KMS-11 (cell line): ENCODE measurements at regions not wholly inside any gene's neighbourhood (a gene's known extent, or its start where the extent isn't known, plus 50 kb on each side); places are given as distances from the start of the nearest gene placed in this dataset.

ENCODE experiments used
- H2AFZ ChIP-seq: fragments of 200-600 bp; sonication (generic); 2 replicates; pipeline ENCODE4 v1.6.1; 2016; ENCODE audit warnings: antibody characterized with exemption, mixed run types, low read depth
- H3K27ac ChIP-seq: fragments of 200-600 bp; sonication (generic); 2 replicates; pipeline ENCODE4 v1.6.1; 2016; ENCODE audit warnings: mild to moderate bottlenecking, mixed run types
- H3K27me3 ChIP-seq: fragments of 200-600 bp; sonication (generic); 2 replicates; pipeline ENCODE4 v1.6.1; 2017; ENCODE audit warnings: mild to moderate bottlenecking, low read depth, mixed run types, moderate library complexity; ENCODE audit not compliant: insufficient read depth
- H3K36me3 ChIP-seq: fragments of 200-600 bp; sonication (generic); 2 replicates; pipeline ENCODE4 v1.6.1; 2017; ENCODE audit warnings: mild to moderate bottlenecking, mixed run types; ENCODE audit not compliant: insufficient read depth
- H3K4me1 ChIP-seq: fragments of 200-600 bp; sonication (generic); 2 replicates; pipeline ENCODE4 v1.6.1; 2016; ENCODE audit warnings: mild to moderate bottlenecking, low read depth, mixed run types; ENCODE audit not compliant: poor library complexity, severe bottlenecking
- H3K4me2 ChIP-seq: fragments of 200-600 bp; sonication (generic); 2 replicates; pipeline ENCODE4 v1.7.0; 2016; ENCODE audit warnings: mild to moderate bottlenecking, mixed run types
- H3K4me3 ChIP-seq: fragments of 200-600 bp; sonication (generic); IDR thresholded peaks from 2 replicates; pipeline ENCODE4 v1.6.1; 2017; ENCODE audit warnings: low read depth, low read length, mixed read lengths; ENCODE audit not compliant: insufficient read depth
- H3K79me2 ChIP-seq: fragments of 200-600 bp; sonication (generic); 2 replicates; pipeline ENCODE4 v1.6.1; 2016; ENCODE audit warnings: low read depth, mixed run types; ENCODE audit not compliant: insufficient read depth
- H3K9ac ChIP-seq: fragments of 200-600 bp; sonication (generic); 2 replicates; pipeline ENCODE4 v1.6.1; 2016; ENCODE audit warnings: mild to moderate bottlenecking, mixed run types
- H4K20me1 ChIP-seq: fragments of 200-600 bp; sonication (generic); 2 replicates; pipeline ENCODE4 v1.6.1; 2016; ENCODE audit warnings: mild to moderate bottlenecking, mixed run types; ENCODE audit not compliant: insufficient read depth
- CTCF ChIP-seq: fragments of 200-600 bp; sonication (generic); conservative IDR thresholded peaks from 2 replicates; pipeline ENCODE4 v1.6.1; 2017; ENCODE audit warnings: low read depth, mild to moderate bottlenecking, antibody characterized with exemption, low read length, moderate library complexity, mixed read lengths

DNA sequence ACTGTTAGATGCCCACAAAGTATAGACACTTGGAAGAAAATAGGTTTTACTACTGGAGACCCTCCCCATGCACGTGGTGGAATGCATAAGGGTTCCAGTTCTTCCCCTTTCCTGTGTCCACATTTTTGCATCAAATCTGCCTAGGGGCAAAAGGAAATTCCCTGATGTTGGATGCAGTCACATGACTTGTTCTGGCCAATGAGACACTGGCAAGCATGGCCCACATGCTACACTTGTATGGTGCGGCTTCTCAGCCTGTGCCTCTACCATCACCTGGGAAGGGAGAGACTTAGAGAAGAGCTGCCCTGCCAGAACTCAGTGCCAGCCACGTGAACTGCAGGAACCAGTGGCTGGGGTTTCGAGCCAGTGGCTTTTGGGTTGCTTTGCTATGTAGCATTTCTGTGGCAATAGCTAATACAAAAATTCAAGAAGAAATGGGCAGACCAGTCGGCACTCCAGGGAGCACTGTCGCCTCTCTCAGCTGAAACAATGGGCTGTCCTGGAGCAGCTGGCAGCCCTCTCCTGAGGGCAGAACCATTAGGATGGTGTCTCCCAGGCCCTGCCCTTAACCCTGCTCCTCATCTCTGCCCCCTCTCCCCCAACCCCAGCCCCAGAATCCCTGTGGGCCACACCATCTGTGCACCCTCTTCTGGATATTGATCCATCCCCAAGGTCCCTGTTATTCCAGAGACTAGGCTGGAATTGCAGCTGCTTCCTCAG is 634.0 kb downstream of the UQCRFS1 start:
- no peak overlapping the region for H3K9ac ChIP-seq
- H3K27ac ChIP-seq, result no peak overlapping the region
- no peak overlapping the region for H3K4me2 ChIP-seq
- H4K20me1 ChIP-seq, result no peaks in the 10 kb centered on the region
- H3K36me3 ChIP-seq, result no peaks in the 10 kb centered on the region
- H3K27me3 ChIP-seq, result no peaks in the 10 kb centered on the region
- TF ChIP-seq CTCF, result no peak
- no peak overlapping the region for H2AFZ ChIP-seq
- peaks cover 7% of the 10 kb centered on the region for H3K4me1 ChIP-seq
- H3K79me2 ChIP-seq, result no peaks in the 10 kb centered on the region
- H3K4me3 ChIP-seq, result no peak overlapping the region

GRCh38 chr19:28578208-28578607 is 634.7 kb downstream of the UQCRFS1 start:
- no peak overlapping the region for H3K9ac ChIP-seq
- H3K27ac ChIP-seq, result no peak overlapping the region
- no peak for TF ChIP-seq CTCF
- no peak overlapping the region for H3K4me3 ChIP-seq
- H2AFZ ChIP-seq, result no peak overlapping the region
- peaks cover 7% of the 10 kb centered on the region for H3K4me1 ChIP-seq
- no peaks in the 10 kb centered on the region for H3K79me2 ChIP-seq
- no peak overlapping the region for H3K4me2 ChIP-seq
- H3K27me3 ChIP-seq, result no peaks in the 10 kb centered on the region
- no peaks in the 10 kb centered on the region for H3K36me3 ChIP-seq
- no peaks in the 10 kb centered on the region for H4K20me1 ChIP-seq

DNA sequence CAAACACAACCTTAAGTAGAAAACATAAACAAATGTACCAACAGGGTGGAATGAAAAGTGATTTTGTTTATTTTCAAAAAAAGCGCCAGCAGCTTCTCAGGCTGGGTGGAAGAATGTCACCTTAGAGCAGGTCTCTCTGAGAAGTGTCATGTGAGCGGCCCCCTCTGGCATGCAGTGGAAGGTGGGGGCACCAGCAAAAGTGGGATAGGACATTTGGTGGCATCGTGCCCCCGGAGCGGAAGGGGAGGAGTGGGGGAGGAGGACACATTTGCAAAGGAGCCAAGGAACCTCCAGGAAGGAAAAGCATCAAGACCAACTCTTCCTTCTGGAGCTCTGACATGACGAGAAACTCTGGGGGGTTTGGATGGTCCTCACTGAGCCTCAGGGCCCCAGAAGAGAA is 635.3 kb downstream of the UQCRFS1 start:
- no peak overlapping the region for H2AFZ ChIP-seq
- no peaks in the 10 kb centered on the region for H3K79me2 ChIP-seq
- H3K9ac ChIP-seq, result no peak overlapping the region
- H3K27ac ChIP-seq, result no peak overlapping the region
- H3K36me3 ChIP-seq, result no peaks in the 10 kb centered on the region
- H4K20me1 ChIP-seq, result no peaks in the 10 kb centered on the region
- H3K4me3 ChIP-seq, result no peak overlapping the region
- TF ChIP-seq CTCF, result no peak
- no peaks in the 10 kb centered on the region for H3K27me3 ChIP-seq
- H3K4me2 ChIP-seq, result no peak overlapping the region
- H3K4me1 ChIP-seq, result peaks cover 7% of the 10 kb centered on the region

DNA sequence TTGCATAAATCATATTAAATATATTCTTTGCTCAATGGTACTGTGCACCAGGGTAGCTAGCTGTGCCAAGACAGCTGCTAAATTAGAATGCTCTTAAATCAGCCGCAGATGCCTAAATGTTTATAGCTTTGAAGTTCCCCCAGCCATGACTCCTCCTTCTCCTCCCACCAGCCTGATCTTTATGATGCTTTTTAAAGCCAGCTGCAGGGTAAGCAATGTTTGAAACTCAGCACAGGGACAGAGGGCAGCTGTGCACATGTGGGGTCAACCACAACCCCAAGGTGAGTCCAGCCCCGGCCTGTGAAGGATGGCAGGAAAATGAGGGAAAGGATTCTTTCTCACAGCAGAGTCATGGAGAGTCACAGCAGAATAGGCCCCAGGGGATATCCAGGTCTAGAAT is 635.7 kb downstream of the UQCRFS1 start:
- H3K9ac ChIP-seq, result no peak overlapping the region
- TF ChIP-seq CTCF, result no peak

More for the DNA sequence above, 635.7 kb downstream of the UQCRFS1 start:
- Histone ChIP-seq H3K4me1 (peaks cover 7% of the 10 kb centered on the region), H3K27ac (no peak overlapping the region), H2AFZ (no peak overlapping the region), H3K4me2 (no peak overlapping the region; the same call in 1 of the 2 replicates), H3K36me3 (no peaks in the 10 kb centered on the region), H3K79me2 (no peaks in the 10 kb centered on the region), H3K27me3 (no peaks in the 10 kb centered on the region), H4K20me1 (no peaks in the 10 kb centered on the region), H3K4me3 (no peak overlapping the region)
